ENCODE measurements at regions not wholly inside any gene's neighbourhood (a gene's known extent, or its start where the extent isn't known, plus 50 kb on each side); places are given as distances from the start of the nearest gene placed in this dataset.
"Not testable (repeated sequence)": the region's sequence is repeated elsewhere in the genome, so short reads cannot be mapped to it uniquely, and the experiment has no call there.

- intact Hi-C loops (cut with DNase I; ENCODE audit: low total_unique reads) = no loop called here
- WGBS, 2 donors = 86 to 89% methylated on average over 4 of the region's 4 CpGs
- DNase-seq (ENCODE audit: low spot score in 2 of 2) = no peak
- TF ChIP-seq CTCF (IDR thresholded peaks at IDR 0.05) = no peak
- no peak overlapping the region for H3K4me3 ChIP-seq (ENCODE audit: low read depth, poor library complexity, severe bottlenecking)
Measured at GRCh38 chr16:47817048-47817447, 338.7 kb downstream of the ABCC12 start.

- no peak overlapping the region for H3K4me3 ChIP-seq (ENCODE audit: low read depth, poor library complexity, severe bottlenecking)
- TF ChIP-seq CTCF (IDR thresholded peaks at IDR 0.05) (no peak), POLR2A (IDR thresholded peaks at IDR 0.05) (no peak)
- DNase-seq (ENCODE audit: low spot score in 2 of 2) = no peak
- intact Hi-C loops (cut with DNase I; ENCODE audit: low total_unique reads) = no loop called here
Measured at GRCh38 chr16:47816511-47816910, 339.3 kb downstream of the ABCC12 start.

- DNase-seq (ENCODE audit: low spot score in 2 of 2) = no peak
- TF ChIP-seq CTCF (IDR thresholded peaks at IDR 0.05) (no peak), POLR2A (IDR thresholded peaks at IDR 0.05) (no peak)
- intact Hi-C loops (cut with DNase I; ENCODE audit: low total_unique reads) = no loop called here
- H3K4me3 ChIP-seq (ENCODE audit: low read depth, poor library complexity, severe bottlenecking) = no peak overlapping the region
Measured at GRCh38 chr16:47815655-47816054, 340.1 kb downstream of the ABCC12 start.

- 72 to 78% methylated on average over 3 of the region's 3 CpGs for WGBS, 2 donors
- intact Hi-C loops (cut with DNase I; ENCODE audit: low total_unique reads); H3K4me3 ChIP-seq (ENCODE audit: low read depth, poor library complexity, severe bottlenecking); DNase-seq (ENCODE audit: low spot score in 2 of 2): not testable (repeated sequence)
Measured at GRCh38 chr16:47811758-47812157, 344.0 kb downstream of the ABCC12 start.

GRCh38 chr16:47806309-47806847, 345.2 kb downstream of the PHKB start:
- DNase-seq (ENCODE audit: low spot score in 2 of 2) = no peak
- TF ChIP-seq CTCF (IDR thresholded peaks at IDR 0.05) (no peak), POLR2A (IDR thresholded peaks at IDR 0.05) (no peak)
- H3K4me3 ChIP-seq (ENCODE audit: low read depth, poor library complexity, severe bottlenecking) = no peak overlapping the region
- WGBS, 2 donors = 80 to 85% methylated on average over 10 of the region's 10 CpGs
- intact Hi-C loops (cut with DNase I; ENCODE audit: low total_unique reads) = no loop called here

- no peak for DNase-seq (ENCODE audit: low spot score in 2 of 2)
- no peak overlapping the region for H3K4me3 ChIP-seq (ENCODE audit: low read depth, poor library complexity, severe bottlenecking)
- TF ChIP-seq POLR2A (IDR thresholded peaks at IDR 0.05) (no peak), CTCF (IDR thresholded peaks at IDR 0.05) (no peak)
- intact Hi-C loops (cut with DNase I; ENCODE audit: low total_unique reads) = no loop called here
- WGBS, 2 donors = 12 to 13% methylated on average over 3 of the region's 3 CpGs
Measured at GRCh38 chr16:47787696-47788095, 326.6 kb downstream of the PHKB start.
